ENCODE measurements at regions not wholly inside any gene's neighbourhood (a gene's known extent, or its start where the extent isn't known, plus 50 kb on each side); places are given as distances from the start of the nearest gene placed in this dataset.

DNA sequence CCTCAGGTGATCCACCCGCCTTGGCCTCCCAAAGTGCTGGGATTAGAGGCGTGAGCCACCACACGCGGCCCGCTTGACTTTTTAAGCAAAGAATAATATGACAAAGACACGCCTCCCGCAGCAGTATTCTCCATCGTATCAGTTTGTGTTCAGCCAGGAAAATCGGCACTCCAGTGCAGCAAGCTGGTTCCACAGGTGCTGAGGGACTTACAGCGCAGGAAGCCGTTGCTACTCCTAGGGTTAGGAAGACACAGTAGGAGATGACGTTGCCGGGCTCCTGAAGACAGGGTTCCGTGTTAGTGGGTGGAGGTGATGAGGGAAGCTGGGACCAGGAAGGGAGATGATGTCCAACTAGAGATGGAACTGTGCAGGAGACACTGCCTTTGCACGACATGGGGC, 65.8 kb upstream of the CECR2 start:
- H3K9ac ChIP-seq (ENCODE audit: low read depth in 1 of 2, low read length in 2 of 2) = no peak overlapping the region
- WGBS = 96% methylated on average over 15 of the region's 15 CpGs
- no peak overlapping the region for H3K27ac ChIP-seq (ENCODE audit: low read depth in 1 of 2, low read length in 2 of 2)
- no peaks in the 10 kb centered on the region for H3K36me3 ChIP-seq (ENCODE audit: control insufficient read depth in 4 of 4, insufficient read depth in 3 of 4, low read depth in 1 of 4, low read length in 3 of 4)
- H3K4me3 ChIP-seq (ENCODE audit: low read depth in 1 of 3, low read length in 3 of 3) = no peak overlapping the region
- no peaks in the 10 kb centered on the region for H3K9me3 ChIP-seq (ENCODE audit: control insufficient read depth in 4 of 4, low read length in 3 of 4)
- no peaks in the 10 kb centered on the region for H3K27me3 ChIP-seq (ENCODE audit: control insufficient read depth in 4 of 4, insufficient read depth in 4 of 4, low read length in 3 of 4)
- TF ChIP-seq SP1 (IDR thresholded peaks at IDR 0.05) (no peak), MAX (IDR thresholded peaks at IDR 0.05) (no peak), HNF4A (conservative IDR thresholded peaks at IDR 0.05) (no peak), YY1 (IDR thresholded peaks at IDR 0.05) (no peak), EGR1 (IDR thresholded peaks at IDR 0.05; ENCODE audit: low read depth in 2 of 2) (no peak), JUND (IDR thresholded peaks at IDR 0.05) (no peak), NR2F2 (IDR thresholded peaks at IDR 0.05) (no peak), FOXA2 (IDR thresholded peaks at IDR 0.05) (no peak)
- TF ChIP-seq, protein P1, sequence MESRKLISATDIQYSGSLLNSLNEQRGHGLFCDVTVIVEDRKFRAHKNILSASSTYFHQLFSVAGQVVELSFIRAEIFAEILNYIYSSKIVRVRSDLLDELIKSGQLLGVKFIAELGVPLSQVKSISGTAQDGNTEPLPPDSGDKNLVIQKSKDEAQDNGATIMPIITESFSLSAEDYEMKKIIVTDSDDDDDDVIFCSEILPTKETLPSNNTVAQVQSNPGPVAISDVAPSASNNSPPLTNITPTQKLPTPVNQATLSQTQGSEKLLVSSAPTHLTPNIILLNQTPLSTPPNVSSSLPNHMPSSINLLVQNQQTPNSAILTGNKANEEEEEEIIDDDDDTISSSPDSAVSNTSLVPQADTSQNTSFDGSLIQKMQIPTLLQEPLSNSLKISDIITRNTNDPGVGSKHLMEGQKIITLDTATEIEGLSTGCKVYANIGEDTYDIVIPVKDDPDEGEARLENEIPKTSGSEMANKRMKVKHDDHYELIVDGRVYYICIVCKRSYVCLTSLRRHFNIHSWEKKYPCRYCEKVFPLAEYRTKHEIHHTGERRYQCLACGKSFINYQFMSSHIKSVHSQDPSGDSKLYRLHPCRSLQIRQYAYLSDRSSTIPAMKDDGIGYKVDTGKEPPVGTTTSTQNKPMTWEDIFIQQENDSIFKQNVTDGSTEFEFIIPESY (IDR thresholded peaks at IDR 0.05) = no peak
- TF ChIP-seq, protein P2, sequence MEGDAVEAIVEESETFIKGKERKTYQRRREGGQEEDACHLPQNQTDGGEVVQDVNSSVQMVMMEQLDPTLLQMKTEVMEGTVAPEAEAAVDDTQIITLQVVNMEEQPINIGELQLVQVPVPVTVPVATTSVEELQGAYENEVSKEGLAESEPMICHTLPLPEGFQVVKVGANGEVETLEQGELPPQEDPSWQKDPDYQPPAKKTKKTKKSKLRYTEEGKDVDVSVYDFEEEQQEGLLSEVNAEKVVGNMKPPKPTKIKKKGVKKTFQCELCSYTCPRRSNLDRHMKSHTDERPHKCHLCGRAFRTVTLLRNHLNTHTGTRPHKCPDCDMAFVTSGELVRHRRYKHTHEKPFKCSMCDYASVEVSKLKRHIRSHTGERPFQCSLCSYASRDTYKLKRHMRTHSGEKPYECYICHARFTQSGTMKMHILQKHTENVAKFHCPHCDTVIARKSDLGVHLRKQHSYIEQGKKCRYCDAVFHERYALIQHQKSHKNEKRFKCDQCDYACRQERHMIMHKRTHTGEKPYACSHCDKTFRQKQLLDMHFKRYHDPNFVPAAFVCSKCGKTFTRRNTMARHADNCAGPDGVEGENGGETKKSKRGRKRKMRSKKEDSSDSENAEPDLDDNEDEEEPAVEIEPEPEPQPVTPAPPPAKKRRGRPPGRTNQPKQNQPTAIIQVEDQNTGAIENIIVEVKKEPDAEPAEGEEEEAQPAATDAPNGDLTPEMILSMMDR (IDR thresholded peaks at IDR 0.05; ENCODE audit: low read depth, low read length, missing input control) = no peak
- no peak for DNase-seq (ENCODE audit: low spot score)
- peaks cover 0 to 9% (median 4%) of the 10 kb centered on the region in 4 donors for H3K4me1 ChIP-seq (ENCODE audit: control insufficient read depth in 4 of 4, insufficient read depth in 4 of 4, low read length in 3 of 4)

GRCh38 chr22:17302616-17303015, 66.6 kb upstream of the CECR2 start:
- 100% methylated on average over 1 of the region's 1 CpG for WGBS
- H3K9ac ChIP-seq (ENCODE audit: low read depth in 1 of 2, low read length in 2 of 2) = no peak overlapping the region
- no peak for DNase-seq (ENCODE audit: low spot score)
- no peak overlapping the region for H3K4me3 ChIP-seq (ENCODE audit: low read depth in 1 of 3, low read length in 3 of 3)
- no peaks in the 10 kb centered on the region for H3K27me3 ChIP-seq (ENCODE audit: control insufficient read depth in 4 of 4, insufficient read depth in 4 of 4, low read length in 3 of 4)
- no peak for TF ChIP-seq GABPA (IDR thresholded peaks at IDR 0.05 in 1 of 2, conservative IDR thresholded peaks at IDR 0.05 in 1 of 2)
- TF ChIP-seq, protein P1 (IDR thresholded peaks at IDR 0.05) = no peak
- TF ChIP-seq FOXA1 (IDR thresholded peaks at IDR 0.05) = no peak
- no peak for TF ChIP-seq HNF4A (conservative IDR thresholded peaks at IDR 0.05)
- no peak for TF ChIP-seq ATF3 (IDR thresholded peaks at IDR 0.05)
- TF ChIP-seq NR2F2 (IDR thresholded peaks at IDR 0.05) = no peak
- TF ChIP-seq, protein P3, sequence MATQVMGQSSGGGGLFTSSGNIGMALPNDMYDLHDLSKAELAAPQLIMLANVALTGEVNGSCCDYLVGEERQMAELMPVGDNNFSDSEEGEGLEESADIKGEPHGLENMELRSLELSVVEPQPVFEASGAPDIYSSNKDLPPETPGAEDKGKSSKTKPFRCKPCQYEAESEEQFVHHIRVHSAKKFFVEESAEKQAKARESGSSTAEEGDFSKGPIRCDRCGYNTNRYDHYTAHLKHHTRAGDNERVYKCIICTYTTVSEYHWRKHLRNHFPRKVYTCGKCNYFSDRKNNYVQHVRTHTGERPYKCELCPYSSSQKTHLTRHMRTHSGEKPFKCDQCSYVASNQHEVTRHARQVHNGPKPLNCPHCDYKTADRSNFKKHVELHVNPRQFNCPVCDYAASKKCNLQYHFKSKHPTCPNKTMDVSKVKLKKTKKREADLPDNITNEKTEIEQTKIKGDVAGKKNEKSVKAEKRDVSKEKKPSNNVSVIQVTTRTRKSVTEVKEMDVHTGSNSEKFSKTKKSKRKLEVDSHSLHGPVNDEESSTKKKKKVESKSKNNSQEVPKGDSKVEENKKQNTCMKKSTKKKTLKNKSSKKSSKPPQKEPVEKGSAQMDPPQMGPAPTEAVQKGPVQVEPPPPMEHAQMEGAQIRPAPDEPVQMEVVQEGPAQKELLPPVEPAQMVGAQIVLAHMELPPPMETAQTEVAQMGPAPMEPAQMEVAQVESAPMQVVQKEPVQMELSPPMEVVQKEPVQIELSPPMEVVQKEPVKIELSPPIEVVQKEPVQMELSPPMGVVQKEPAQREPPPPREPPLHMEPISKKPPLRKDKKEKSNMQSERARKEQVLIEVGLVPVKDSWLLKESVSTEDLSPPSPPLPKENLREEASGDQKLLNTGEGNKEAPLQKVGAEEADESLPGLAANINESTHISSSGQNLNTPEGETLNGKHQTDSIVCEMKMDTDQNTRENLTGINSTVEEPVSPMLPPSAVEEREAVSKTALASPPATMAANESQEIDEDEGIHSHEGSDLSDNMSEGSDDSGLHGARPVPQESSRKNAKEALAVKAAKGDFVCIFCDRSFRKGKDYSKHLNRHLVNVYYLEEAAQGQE (IDR thresholded peaks at IDR 0.05) = no peak
- TF ChIP-seq FOXA2 (IDR thresholded peaks at IDR 0.05) = no peak
- TF ChIP-seq TAF1 (conservative IDR thresholded peaks at IDR 0.05) = no peak
- no peak for TF ChIP-seq JUND (IDR thresholded peaks at IDR 0.05)
- no peak for TF ChIP-seq YY1 (IDR thresholded peaks at IDR 0.05)
- no peak for TF ChIP-seq RAD21 (IDR thresholded peaks at IDR 0.05)
- TF ChIP-seq SP1 (IDR thresholded peaks at IDR 0.05) = no peak
- TF ChIP-seq RXRA (IDR thresholded peaks at IDR 0.05) = no peak
- TF ChIP-seq EGR1 (IDR thresholded peaks at IDR 0.05; ENCODE audit: low read depth in 2 of 2) = no peak
- TF ChIP-seq HNF4G (IDR thresholded peaks at IDR 0.05) = no peak
- TF ChIP-seq, protein P2 (IDR thresholded peaks at IDR 0.05; ENCODE audit: low read depth, low read length, missing input control) = no peak
- no peak overlapping the region for H3K27ac ChIP-seq (ENCODE audit: low read depth in 1 of 2, low read length in 2 of 2)
- no peaks in the 10 kb centered on the region for H3K36me3 ChIP-seq (ENCODE audit: control insufficient read depth in 4 of 4, insufficient read depth in 3 of 4, low read depth in 1 of 4, low read length in 3 of 4)
- H3K9me3 ChIP-seq (ENCODE audit: control insufficient read depth in 4 of 4, low read length in 3 of 4) = no peaks in the 10 kb centered on the region
- peaks cover 0 to 9% (median 5%) of the 10 kb centered on the region in 4 donors for H3K4me1 ChIP-seq (ENCODE audit: control insufficient read depth in 4 of 4, insufficient read depth in 4 of 4, low read length in 3 of 4)
